ENCODE measurements at regions not wholly inside any gene's neighbourhood (a gene's known extent, or its start where the extent isn't known, plus 50 kb on each side); places are given as distances from the start of the nearest gene placed in this dataset.

- H3K27ac ChIP-seq, result no peak overlapping the region
- TF ChIP-seq CTCF (conservative IDR thresholded peaks at IDR 0.05) (no peak), ZFX (IDR thresholded peaks at IDR 0.05) (no peak)
Observed at GRCh38 chr14:87643005-87643404, 350.0 kb downstream of the GALC start.

GRCh38 chr14:87640553-87640952 is 352.4 kb downstream of the GALC start:
- no peak overlapping the region for H3K27ac ChIP-seq
- TF ChIP-seq ZFX (IDR thresholded peaks at IDR 0.05) (no peak), CTCF (conservative IDR thresholded peaks at IDR 0.05) (no peak)

- H3K27ac ChIP-seq, result no peak overlapping the region
- TF ChIP-seq ZFX (IDR thresholded peaks at IDR 0.05), result no peak
- no peak for TF ChIP-seq CTCF (conservative IDR thresholded peaks at IDR 0.05)
Observed at GRCh38 chr14:87638196-87638595, 354.8 kb downstream of the GALC start.

- no peak for TF ChIP-seq CTCF (conservative IDR thresholded peaks at IDR 0.05)
- TF ChIP-seq ZFX (IDR thresholded peaks at IDR 0.05), result no peak
- no peak overlapping the region for H3K27ac ChIP-seq
Observed at GRCh38 chr14:87635442-87635841, 357.5 kb downstream of the GALC start.

GRCh38 chr14:87632796-87633195 is 360.2 kb downstream of the GALC start:
- no peak overlapping the region for H3K27ac ChIP-seq
- no peak for TF ChIP-seq ZFX (IDR thresholded peaks at IDR 0.05)

GRCh38 chr14:87630846-87631245 is 362.1 kb downstream of the GALC start:
- TF ChIP-seq ZFX (IDR thresholded peaks at IDR 0.05) (no peak), CTCF (conservative IDR thresholded peaks at IDR 0.05) (no peak)
- no peak overlapping the region for H3K27ac ChIP-seq

GRCh38 chr14:87629788-87630187 is 363.2 kb downstream of the GALC start:
- H3K27ac ChIP-seq, result no peak overlapping the region

More at GRCh38 chr14:87629788-87630187, 363.2 kb downstream of the GALC start:
- TF ChIP-seq CTCF (conservative IDR thresholded peaks at IDR 0.05), result no peak
- no peak for TF ChIP-seq ZFX (IDR thresholded peaks at IDR 0.05)

Measured in C4-2B (cell line).